ENCODE measurements at regions not wholly inside any gene's neighbourhood (a gene's known extent, or its start where the extent isn't known, plus 50 kb on each side); places are given as distances from the start of the nearest gene placed in this dataset.

DNA sequence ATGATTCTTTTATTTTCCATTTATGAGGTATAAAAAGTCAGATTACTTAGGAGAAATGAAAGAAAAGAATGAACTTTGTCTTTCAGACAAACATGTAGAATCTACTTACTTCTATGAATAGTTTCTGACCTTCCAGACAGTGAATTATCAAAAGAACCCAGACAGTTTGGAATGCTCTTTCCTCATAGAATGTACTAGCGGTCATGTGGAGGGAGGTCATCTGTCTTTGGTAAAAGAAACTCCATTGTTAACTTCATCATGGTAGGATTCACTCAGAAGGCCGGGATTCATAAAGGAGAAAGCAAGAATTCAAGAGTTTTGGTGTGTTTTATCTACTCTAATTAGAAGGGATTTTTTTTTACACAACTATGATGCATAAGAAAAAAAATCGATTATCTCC lies 144.8 kb upstream of the ZNF804B start:
- TF ChIP-seq, protein P1, sequence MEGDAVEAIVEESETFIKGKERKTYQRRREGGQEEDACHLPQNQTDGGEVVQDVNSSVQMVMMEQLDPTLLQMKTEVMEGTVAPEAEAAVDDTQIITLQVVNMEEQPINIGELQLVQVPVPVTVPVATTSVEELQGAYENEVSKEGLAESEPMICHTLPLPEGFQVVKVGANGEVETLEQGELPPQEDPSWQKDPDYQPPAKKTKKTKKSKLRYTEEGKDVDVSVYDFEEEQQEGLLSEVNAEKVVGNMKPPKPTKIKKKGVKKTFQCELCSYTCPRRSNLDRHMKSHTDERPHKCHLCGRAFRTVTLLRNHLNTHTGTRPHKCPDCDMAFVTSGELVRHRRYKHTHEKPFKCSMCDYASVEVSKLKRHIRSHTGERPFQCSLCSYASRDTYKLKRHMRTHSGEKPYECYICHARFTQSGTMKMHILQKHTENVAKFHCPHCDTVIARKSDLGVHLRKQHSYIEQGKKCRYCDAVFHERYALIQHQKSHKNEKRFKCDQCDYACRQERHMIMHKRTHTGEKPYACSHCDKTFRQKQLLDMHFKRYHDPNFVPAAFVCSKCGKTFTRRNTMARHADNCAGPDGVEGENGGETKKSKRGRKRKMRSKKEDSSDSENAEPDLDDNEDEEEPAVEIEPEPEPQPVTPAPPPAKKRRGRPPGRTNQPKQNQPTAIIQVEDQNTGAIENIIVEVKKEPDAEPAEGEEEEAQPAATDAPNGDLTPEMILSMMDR (IDR thresholded peaks at IDR 0.05; ENCODE audit: extremely low read depth in 1 of 2, insufficient read depth in 1 of 2, low read depth in 1 of 2, low read length in 2 of 2), result no peak
- TF ChIP-seq MAX (IDR thresholded peaks at IDR 0.05; ENCODE audit: insufficient read depth, insufficient read length) (no peak), POLR2A (IDR thresholded peaks at IDR 0.05; ENCODE audit: low read depth, low read length) (no peak), EZH2 (IDR thresholded peaks at IDR 0.05; ENCODE audit: borderline replicate concordance, low read depth, low read length, severe bottlenecking) (no peak)
